HG03064 (cell line): ENCODE measurements at regions not wholly inside any gene's neighbourhood (a gene's known extent, or its start where the extent isn't known, plus 50 kb on each side); places are given as distances from the start of the nearest gene placed in this dataset.

Experiments used
- ATAC-seq: cut with Tn5 transposase; IDR thresholded peaks from one replicate; pipeline ENCODE4 v1.9.1; 2021; ENCODE audit warnings: low read depth; ENCODE audit not compliant: unreplicated experiment

- ATAC-seq, result no peak
These were observed 201.3 kb downstream of the COG6 start for GRCh38 chr13:39856714-39857113.

DNA sequence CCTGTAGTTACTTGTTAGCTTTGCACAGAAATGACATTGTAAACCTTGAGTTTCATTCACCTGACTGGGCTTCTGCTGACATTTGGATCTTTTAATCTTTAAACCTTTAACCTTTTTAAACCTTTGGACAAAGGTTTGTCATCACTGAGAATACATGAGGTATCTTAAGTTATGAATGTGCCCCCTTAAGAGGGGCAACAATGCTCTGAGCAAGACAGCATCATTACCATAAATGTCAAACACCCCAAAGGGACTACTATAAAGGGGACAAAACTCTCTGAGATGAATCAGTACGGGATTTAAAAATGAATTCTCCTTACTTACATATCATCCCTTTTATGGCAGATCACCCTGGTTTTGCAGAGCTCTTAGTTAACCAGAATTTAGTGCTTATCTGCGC lies 203.3 kb downstream of the COG6 start:
- no peak for ATAC-seq

DNA sequence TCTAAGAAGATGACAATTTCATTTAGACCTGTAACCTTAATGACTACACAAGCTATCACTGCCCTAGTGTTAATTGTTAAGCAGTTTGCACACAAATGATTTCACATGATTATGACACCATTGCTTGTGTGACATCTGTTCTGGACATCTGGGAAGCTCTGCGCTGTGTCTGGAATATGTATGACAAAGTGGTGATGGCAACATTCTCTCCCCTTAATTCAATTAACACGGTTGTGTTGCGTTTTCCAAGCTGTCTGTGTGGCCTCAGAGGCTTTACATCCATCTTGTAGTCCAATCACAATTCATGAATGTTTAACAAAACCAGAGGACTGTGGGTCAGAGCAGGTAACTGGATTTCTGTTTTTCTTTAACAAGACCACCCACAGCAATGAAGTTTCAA lies 204.4 kb downstream of the COG6 start:
- no peak for ATAC-seq

GRCh38 chr13:39862900-39863299 lies 207.4 kb downstream of the COG6 start:
- ATAC-seq, result no peak

DNA sequence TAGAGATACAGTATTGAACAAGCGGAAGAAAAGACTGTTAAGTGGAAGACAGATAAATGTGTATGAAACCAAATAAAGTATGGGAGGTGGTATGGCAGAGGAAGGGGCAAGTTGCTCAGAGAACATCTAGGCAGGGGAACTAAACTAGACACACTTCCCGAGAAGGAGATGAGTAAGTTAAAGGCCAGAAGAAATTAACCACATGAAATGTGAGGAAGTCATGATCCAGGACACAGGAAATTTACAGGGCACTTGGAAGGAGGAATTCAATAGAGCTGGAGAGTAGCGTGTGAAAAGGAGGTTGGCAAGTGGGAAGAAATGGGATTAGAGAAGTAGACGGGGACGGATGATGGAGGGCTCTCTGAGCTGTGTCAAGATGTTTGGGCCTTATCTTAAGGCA lies 208.8 kb downstream of the COG6 start:
- ATAC-seq, result no peak

GRCh38 chr13:39866722-39867121 lies 211.3 kb downstream of the COG6 start:
- no peak for ATAC-seq

GRCh38 chr13:39867807-39868206 lies 212.3 kb downstream of the COG6 start:
- no peak for ATAC-seq

GRCh38 chr13:39870197-39870747 lies 214.8 kb downstream of the COG6 start:
- no peak for ATAC-seq

GRCh38 chr13:39874331-39875053 lies 219.0 kb downstream of the COG6 start:
- no peak for ATAC-seq

DNA sequence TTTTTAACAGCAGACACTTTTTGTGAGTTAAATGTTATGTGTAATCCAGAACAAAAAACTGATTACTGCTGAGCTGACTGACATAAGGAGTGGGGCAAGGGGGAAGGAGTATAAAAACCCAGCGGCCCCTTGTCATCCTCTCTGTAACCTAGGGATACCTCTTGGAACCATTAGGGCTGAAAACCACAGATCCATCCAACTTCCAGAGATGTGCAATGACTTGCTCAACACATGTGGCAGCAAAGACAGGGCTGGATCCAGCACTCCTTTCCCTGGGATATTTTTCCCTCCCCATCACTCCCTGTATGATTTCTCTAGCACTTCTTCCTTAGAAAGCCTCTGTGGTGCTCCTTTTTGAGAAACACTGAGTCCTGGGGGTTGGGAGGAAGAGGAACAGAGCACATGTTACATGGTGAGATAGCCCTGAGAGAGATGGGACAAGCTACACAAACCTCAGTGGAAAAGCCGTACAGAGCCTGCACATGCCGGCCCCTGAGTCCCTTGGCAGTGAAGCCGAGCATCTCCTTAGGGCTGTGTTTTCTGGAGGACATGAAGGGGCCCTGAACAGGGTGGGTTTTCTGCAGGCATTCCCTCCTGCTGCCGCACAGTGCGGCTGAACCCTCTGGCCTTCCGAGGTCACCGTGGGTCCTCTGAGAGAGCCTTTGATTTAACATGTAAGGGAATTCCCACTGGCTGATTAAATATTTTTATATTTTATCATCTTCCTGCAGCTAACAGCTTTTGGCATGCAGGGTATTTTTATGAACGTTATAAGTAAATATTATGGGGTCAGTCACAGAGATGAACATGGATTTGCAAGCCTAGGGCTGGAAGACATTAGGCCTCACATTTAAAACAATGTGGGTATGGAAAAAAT lies 219.9 kb downstream of the COG6 start:
- ATAC-seq, result no peak

GRCh38 chr13:39876258-39876657 lies 220.8 kb downstream of the COG6 start:
- ATAC-seq, result no peak

- ATAC-seq, result no peak
These were observed 221.7 kb downstream of the COG6 start for GRCh38 chr13:39877134-39877533.

DNA sequence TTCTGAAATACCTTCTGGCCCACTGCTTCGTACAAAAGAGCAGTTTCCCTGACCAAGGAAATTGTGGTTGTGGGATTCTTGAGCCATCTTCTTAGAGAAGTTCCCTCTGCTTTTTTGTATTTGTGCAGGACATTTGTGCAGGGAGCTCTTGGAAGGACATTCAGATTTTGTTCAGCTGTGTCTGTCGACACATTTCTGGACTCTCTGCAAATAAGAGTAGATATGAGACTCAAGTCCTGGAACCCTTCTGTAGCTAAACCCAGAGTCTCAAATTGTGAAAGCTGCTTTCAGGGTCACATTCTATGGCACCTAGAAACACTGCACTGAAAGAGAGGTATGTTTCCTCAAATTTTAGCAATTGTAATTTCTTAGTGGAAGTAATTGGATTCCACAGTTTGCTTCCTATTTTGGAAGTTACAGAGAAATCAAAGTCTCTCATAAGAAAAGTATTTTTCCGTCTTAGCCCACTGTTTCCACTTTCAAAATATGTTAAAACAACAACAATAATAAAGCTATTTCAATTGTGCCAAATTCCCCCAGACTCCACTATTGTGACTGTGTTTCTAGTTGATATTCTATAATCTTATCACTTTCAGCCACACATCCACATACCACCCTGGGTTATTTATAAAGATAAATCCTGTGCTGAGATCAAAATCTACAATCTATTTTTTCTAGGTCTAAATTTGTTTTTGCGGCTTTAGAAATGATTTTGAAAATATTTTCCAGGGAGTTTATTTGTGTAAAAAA lies 224.0 kb downstream of the COG6 start:
- no peak for ATAC-seq

- no peak for ATAC-seq
These were observed 225.9 kb downstream of the COG6 start for GRCh38 chr13:39881383-39881782.

DNA sequence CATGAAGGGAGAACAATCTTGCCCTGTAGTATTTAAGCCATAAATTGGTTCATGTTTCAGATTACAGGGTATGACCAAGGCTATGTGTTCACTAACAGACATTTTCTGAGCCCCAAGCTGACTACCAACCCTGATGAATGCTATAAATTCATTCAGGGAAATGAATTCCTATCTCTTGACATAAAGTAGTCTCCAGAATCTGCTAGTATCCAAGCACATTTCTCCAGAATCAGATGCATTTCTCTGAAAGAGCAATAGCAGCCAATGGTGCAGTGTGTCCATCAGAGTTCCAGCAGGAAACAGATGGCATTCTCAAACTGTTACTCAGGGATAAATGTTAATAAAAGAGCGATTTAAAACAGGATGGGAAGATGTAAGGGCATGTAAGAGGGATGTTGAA lies 226.4 kb downstream of the COG6 start:
- ATAC-seq, result no peak

DNA sequence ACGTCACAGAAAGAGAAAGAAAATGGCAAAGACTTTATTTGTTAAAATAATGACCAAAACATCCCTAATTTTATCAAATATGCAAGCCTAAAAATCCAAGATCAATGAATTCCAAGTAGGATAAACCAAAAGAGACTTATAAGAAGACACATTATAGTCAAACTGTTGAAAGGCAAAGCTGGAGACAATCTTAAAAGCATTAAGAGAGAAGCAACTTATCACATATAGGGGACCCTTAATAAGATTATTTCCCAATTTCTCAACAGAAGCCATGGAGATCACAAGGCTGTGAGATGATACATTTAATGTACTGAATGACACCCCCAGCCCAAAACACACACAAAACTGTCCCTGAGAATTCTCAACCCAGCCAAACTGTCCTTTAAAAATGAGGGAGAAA lies 228.7 kb downstream of the COG6 start:
- no peak for ATAC-seq

DNA sequence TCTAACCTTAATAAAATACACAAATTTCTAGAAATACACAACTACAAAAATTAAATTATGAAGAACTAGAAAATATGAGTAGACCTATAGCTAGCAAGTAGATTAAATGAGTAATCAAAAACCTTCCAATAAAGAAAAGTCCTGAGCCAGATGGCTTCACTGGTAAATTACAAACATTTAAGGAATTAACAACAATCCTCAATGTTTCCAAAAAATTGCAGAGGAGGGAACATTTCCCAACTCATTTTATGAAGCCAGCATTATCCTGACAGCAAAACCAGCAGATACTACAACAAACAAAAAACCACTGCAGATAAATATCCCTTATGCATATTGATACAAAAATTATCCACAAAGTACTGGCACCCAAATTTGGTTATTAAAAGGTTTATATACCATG lies 230.9 kb downstream of the COG6 start:
- no peak for ATAC-seq

- ATAC-seq, result no peak
These were observed 231.9 kb downstream of the COG6 start for GRCh38 chr13:39887387-39887786.

GRCh38 chr13:39888865-39889810 lies 233.7 kb downstream of the COG6 start:
- ATAC-seq, result no peak

DNA sequence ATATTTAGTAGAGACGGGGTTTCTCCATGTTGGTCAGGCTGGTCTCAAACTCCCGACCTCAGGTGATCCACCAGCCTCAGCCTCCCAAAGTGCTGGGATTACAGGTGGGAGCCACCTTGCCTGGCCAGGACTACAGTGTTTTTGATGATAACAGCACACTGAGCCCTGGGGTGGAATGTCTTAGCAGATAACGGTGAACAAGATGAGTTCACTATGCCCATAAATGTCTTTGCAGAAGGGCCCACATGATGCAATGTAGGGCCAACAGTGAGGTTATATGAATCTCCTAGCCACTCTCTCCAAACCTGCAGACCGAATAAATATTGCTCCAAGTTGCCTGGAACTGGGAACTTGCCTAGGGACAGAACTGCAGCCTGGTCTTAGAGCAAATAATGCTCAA lies 235.1 kb downstream of the COG6 start:
- no peak for ATAC-seq
